Activated CD8-positive, alpha-beta memory T cell treated with anti-CD3 and anti-CD28 coated beads, Interleukin-2, amount 50 U/mL, for 48 hours (primary cell): ENCODE measurements at regions not wholly inside any gene's neighbourhood (a gene's known extent, or its start where the extent isn't known, plus 50 kb on each side); places are given as distances from the start of the nearest gene placed in this dataset.

Source experiments
- DNase-seq: peaks from one replicate; pipeline ENCODE4 v3.0.0-alpha.2; 2020

- no peak for DNase-seq
Observed at GRCh38 chr17:27396045-27396444, 60.2 kb upstream of the KSR1 start.

- DNase-seq = no peak
Observed at GRCh38 chr17:27396941-27397340, 59.3 kb upstream of the KSR1 start.

- DNase-seq = no peak
Observed at GRCh38 chr17:27398691-27399090, 57.6 kb upstream of the KSR1 start.

GRCh38 chr17:27400991-27401390, 55.3 kb upstream of the KSR1 start:
- DNase-seq = no peak

GRCh38 chr17:27402943-27403342, 53.3 kb upstream of the KSR1 start:
- DNase-seq = no peak

GRCh38 chr17:27403480-27404005, 52.7 kb upstream of the KSR1 start:
- DNase-seq = no peak

GRCh38 chr17:27404676-27405075, 51.6 kb upstream of the KSR1 start:
- DNase-seq = no peak
